ENCODE measurements at regions not wholly inside any gene's neighbourhood (a gene's known extent, or its start where the extent isn't known, plus 50 kb on each side); places are given as distances from the start of the nearest gene placed in this dataset.

- intact Hi-C loops (cut with micrococcal nuclease): no loop called here
- DNase-seq (no peak), ATAC-seq (peak; percentile 18)
These were observed 50.6 kb upstream of the MRPS6 start for GRCh38 chr21:34022627-34023335.

- intact Hi-C loops (cut with micrococcal nuclease): no loop called here
- ATAC-seq: no peak
- DNase-seq: no peak
These were observed 51.7 kb upstream of the MRPS6 start for GRCh38 chr21:34021726-34022125.

- ATAC-seq: no peak
- intact Hi-C loops (cut with micrococcal nuclease): no loop called here
- no peak for DNase-seq
These were observed 52.3 kb upstream of the MRPS6 start for GRCh38 chr21:34020983-34021553.

GRCh38 chr21:34020005-34020847, 53.2 kb upstream of the MRPS6 start:
- intact Hi-C loops (cut with micrococcal nuclease): no loop called here
- DNase-seq: no peak
- ATAC-seq: peak; percentile 81

- ATAC-seq (no peak), DNase-seq (no peak)
- intact Hi-C loops (cut with micrococcal nuclease): no loop called here
These were observed 54.0 kb upstream of the MRPS6 start for GRCh38 chr21:34019402-34019801.

GRCh38 chr21:34018910-34019309, 54.5 kb upstream of the MRPS6 start:
- DNase-seq: no peak
- ATAC-seq: no peak
- intact Hi-C loops (cut with micrococcal nuclease): no loop called here

GRCh38 chr21:34018185-34018584, 55.2 kb upstream of the MRPS6 start:
- no peak for ATAC-seq
- DNase-seq: no peak
- intact Hi-C loops (cut with micrococcal nuclease): no loop called here

GRCh38 chr21:34017039-34017961, 56.1 kb upstream of the MRPS6 start:
- no peak for DNase-seq
- intact Hi-C loops (cut with micrococcal nuclease): no loop called here
- ATAC-seq: no peak

- intact Hi-C loops (cut with micrococcal nuclease): no loop called here
- peak; percentile 39 for ATAC-seq
- DNase-seq: no peak
These were observed 60.7 kb upstream of the MRPS6 start for GRCh38 chr21:34012640-34013039.

- DNase-seq (no peak), ATAC-seq (no peak)
- intact Hi-C loops (cut with micrococcal nuclease): no loop called here
These were observed 61.7 kb upstream of the MRPS6 start for GRCh38 chr21:34011660-34012059.

- DNase-seq (no peak), ATAC-seq (no peak)
- intact Hi-C loops (cut with micrococcal nuclease): no loop called here
These were observed 64.2 kb upstream of the MRPS6 start for GRCh38 chr21:34009193-34009592.

- DNase-seq (no peak), ATAC-seq (no peak)
- intact Hi-C loops (cut with micrococcal nuclease): no loop called here
These were observed 64.8 kb upstream of the MRPS6 start for GRCh38 chr21:34008618-34009017.

- no peak for DNase-seq
- ATAC-seq: no peak
- intact Hi-C loops (cut with micrococcal nuclease): no loop called here
These were observed 66.7 kb upstream of the MRPS6 start for GRCh38 chr21:34006611-34007168.

GRCh38 chr21:34004974-34005373, 68.4 kb upstream of the MRPS6 start:
- intact Hi-C loops (cut with micrococcal nuclease): no loop called here
- ATAC-seq (peak; percentile 70), DNase-seq (peak; percentile 54)

- intact Hi-C loops (cut with micrococcal nuclease): no loop called here
- ATAC-seq (peak; percentile 60), DNase-seq (no peak)
These were observed 69.1 kb upstream of the MRPS6 start for GRCh38 chr21:34004013-34004938.

GRCh38 chr21:34003428-34003827, 70.0 kb upstream of the MRPS6 start:
- DNase-seq (no peak), ATAC-seq (no peak)
- intact Hi-C loops (cut with micrococcal nuclease): no loop called here

GRCh38 chr21:34000375-34000774, 73.0 kb upstream of the MRPS6 start:
- intact Hi-C loops (cut with micrococcal nuclease): no loop called here
- ATAC-seq (no peak), DNase-seq (no peak)

GRCh38 chr21:33998809-33999208, 74.6 kb upstream of the MRPS6 start:
- no peak for DNase-seq
- intact Hi-C loops (cut with micrococcal nuclease): no loop called here
- ATAC-seq: no peak

All from left ventricle myocardium superior (tissue), 1 donor.